Adrenal gland (tissue), 5 donors: ENCODE measurements at regions not wholly inside any gene's neighbourhood (a gene's known extent, or its start where the extent isn't known, plus 50 kb on each side); places are given as distances from the start of the nearest gene placed in this dataset.

Experiments used
- CTCF ChIP-seq, 6 experiments: fragments of 450-650 bp in 4 of 6; fragments of 200-600 bp in 2 of 6; sonication (generic) in 1 of 6; IDR thresholded peaks; 1 replicate in 5 of 6; 2 replicates in 1 of 6; pipeline versions ENCODE4 v1.5.1 to v1.8.0; 2016 to 2021; ENCODE audit warnings: antibody characterized with exemption in 6 of 6, mild to moderate bottlenecking in 2 of 6, moderate library complexity in 1 of 6
- POLR2A ChIP-seq, 2 donors: fragments of 450-650 bp; IDR thresholded peaks; one replicate each; pipeline ENCODE4 v1.6.1; 2017; ENCODE audit warnings: antibody characterized with exemption in 2 of 2, mild to moderate bottlenecking in 2 of 2, moderate library complexity in 1 of 2
- donor health status: DM: no; HTN: no; CAD: no.

GRCh38 chr10:124158592-124158991, 65.2 kb upstream of the CHST15 start:
- no peak for TF ChIP-seq CTCF (IDR thresholded peaks at IDR 0.05)
- TF ChIP-seq POLR2A (IDR thresholded peaks at IDR 0.05) = no peak
